G401.6 (cell line): ENCODE measurements at regions not wholly inside any gene's neighbourhood (a gene's known extent, or its start where the extent isn't known, plus 50 kb on each side); places are given as distances from the start of the nearest gene placed in this dataset.

Experiments
- FAIRE-seq: peaks from 2 replicates; lab custom pipeline; 2012; peaks lifted over from hg19 to GRCh38; lab: Jason Lieb, UNC

- no peak for FAIRE-seq
Observed at GRCh38 chr6:129778793-129779192, 68.8 kb upstream of the ARHGAP18 start.

GRCh38 chr6:129777371-129777770 is 67.4 kb upstream of the ARHGAP18 start:
- no peak for FAIRE-seq

- no peak for FAIRE-seq
Observed at GRCh38 chr6:129776542-129777330, 66.8 kb upstream of the ARHGAP18 start.

- FAIRE-seq = peak; percentile 15
Observed at GRCh38 chr6:129774697-129775447, 64.9 kb upstream of the ARHGAP18 start.

- no peak for FAIRE-seq
Observed at GRCh38 chr6:129773304-129773703, 63.3 kb upstream of the ARHGAP18 start.

- no peak for FAIRE-seq
Observed at GRCh38 chr6:129771678-129772077, 61.7 kb upstream of the ARHGAP18 start.

GRCh38 chr6:129767776-129768485 is 58.0 kb upstream of the ARHGAP18 start:
- no peak for FAIRE-seq

GRCh38 chr6:129766959-129767728 is 57.2 kb upstream of the ARHGAP18 start:
- FAIRE-seq = no peak

GRCh38 chr6:129764761-129765407 is 54.9 kb upstream of the ARHGAP18 start:
- no peak for FAIRE-seq

GRCh38 chr6:129759796-129760605 is 50.0 kb upstream of the ARHGAP18 start:
- no peak for FAIRE-seq
